Dendritic cell treated with granulocyte-macrophage colony-stimulating factor and Interleukin-4, amounts not matched to agents 40 ng/mL and 50 ng/mL, for 4 days (primary cell): ENCODE measurements at regions not wholly inside any gene's neighbourhood (a gene's known extent, or its start where the extent isn't known, plus 50 kb on each side); places are given as distances from the start of the nearest gene placed in this dataset.
"Not testable (repeated sequence)": the region's sequence is repeated elsewhere in the genome, so short reads cannot be mapped to it uniquely, and the experiment has no call there.

Experiments used
- H3K27ac Mint-ChIP-seq: one replicate; pipeline ENCODE4 v1.8.0; 2022; ENCODE audit warnings: mild to moderate bottlenecking, mixed read lengths
- H3K27me3 Mint-ChIP-seq: one replicate; pipeline ENCODE4 v1.8.0; 2022; ENCODE audit warnings: mild to moderate bottlenecking, mixed read lengths
- H3K36me3 Mint-ChIP-seq: one replicate; pipeline ENCODE4 v1.8.0; 2022; ENCODE audit warnings: low read depth, mixed read lengths
- H3K4me1 Mint-ChIP-seq: one replicate; pipeline ENCODE4 v1.8.0; 2022; ENCODE audit warnings: low read depth, mixed read lengths
- H3K4me3 Mint-ChIP-seq: one replicate; pipeline ENCODE4 v1.8.0; 2022; ENCODE audit warnings: mild to moderate bottlenecking, moderate library complexity, mixed read lengths
- H3K9me3 Mint-ChIP-seq: one replicate; pipeline ENCODE4 v1.8.0; 2022; ENCODE audit warnings: mixed read lengths
- intact Hi-C: fragments of 100-400 bp; cut with micrococcal nuclease; formaldehyde crosslinking; loops from one replicate; pipeline ENCODE4 v1.15.0; 2022

- Mint-ChIP-seq H3K27me3 (no peaks in the 10 kb centered on the region), H3K4me3 (no peak overlapping the region), H3K27ac (no peak overlapping the region), H3K9me3 (peaks cover 46% of the 10 kb centered on the region), H3K36me3 (no peaks in the 10 kb centered on the region), H3K4me1 (no peaks in the 10 kb centered on the region)
- intact Hi-C loops: no loop called here
These were observed 886.6 kb downstream of the TBL1XR1 start for GRCh38 chr3:176310641-176311040.

GRCh38 chr3:176302271-176302670, 895.0 kb downstream of the TBL1XR1 start:
- H3K27ac Mint-ChIP-seq: no peak overlapping the region
- no peaks in the 10 kb centered on the region for H3K27me3 Mint-ChIP-seq
- no peak overlapping the region for H3K4me3 Mint-ChIP-seq
- H3K9me3 Mint-ChIP-seq: peaks cover 8% of the 10 kb centered on the region
- no peaks in the 10 kb centered on the region for H3K36me3 Mint-ChIP-seq
- intact Hi-C loops: no loop called here
- H3K4me1 Mint-ChIP-seq: no peaks in the 10 kb centered on the region

DNA sequence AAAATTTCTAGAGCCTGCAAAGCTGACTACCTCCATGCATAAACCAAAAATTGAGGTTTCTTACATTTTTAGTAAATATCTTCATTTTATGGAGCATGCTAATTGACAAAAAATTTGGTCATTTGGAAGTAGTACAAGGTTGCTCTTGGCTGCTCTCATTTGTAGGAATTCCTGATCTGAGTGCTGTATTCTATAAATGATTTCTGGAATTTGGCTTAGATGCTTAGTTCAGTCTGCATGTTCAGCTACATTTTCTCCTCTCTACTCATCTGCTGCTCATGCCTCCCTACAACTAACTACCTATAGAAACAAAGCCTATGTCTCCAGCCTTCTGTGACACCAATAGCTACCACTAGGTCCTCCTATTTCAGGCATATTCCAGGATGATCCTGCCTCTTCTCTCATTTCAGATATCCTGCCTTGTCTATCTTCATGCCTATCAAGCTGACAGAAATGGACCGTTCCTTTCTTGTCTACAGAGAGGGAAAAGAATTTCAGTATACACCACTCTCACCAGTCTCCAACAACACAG, 901.1 kb downstream of the TBL1XR1 start:
- Mint-ChIP-seq H3K27me3 (no peaks in the 10 kb centered on the region), H3K9me3 (peaks cover 39% of the 10 kb centered on the region), H3K4me3 (no peak overlapping the region)

GRCh38 chr3:176293276-176293675, 904.0 kb downstream of the TBL1XR1 start:
- Mint-ChIP-seq H3K36me3 (no peaks in the 10 kb centered on the region), H3K4me3 (no peak overlapping the region), H3K9me3 (peaks cover 32% of the 10 kb centered on the region), H3K27ac (no peak overlapping the region), H3K4me1 (no peaks in the 10 kb centered on the region), H3K27me3 (no peaks in the 10 kb centered on the region)
- intact Hi-C loops: no loop called here

More for the DNA sequence above, 901.1 kb downstream of the TBL1XR1 start:
- Mint-ChIP-seq H3K4me1 (no peaks in the 10 kb centered on the region), H3K27ac (no peak overlapping the region), H3K36me3 (no peaks in the 10 kb centered on the region)
- intact Hi-C loops: no loop called here

GRCh38 chr3:176286476-176287085, 910.7 kb downstream of the TBL1XR1 start:
- H3K4me3 Mint-ChIP-seq: no peak overlapping the region
- H3K27me3 Mint-ChIP-seq: no peaks in the 10 kb centered on the region
- no peak overlapping the region for H3K27ac Mint-ChIP-seq
- peaks cover 2% of the 10 kb centered on the region for H3K9me3 Mint-ChIP-seq
- H3K36me3 Mint-ChIP-seq: no peaks in the 10 kb centered on the region
- H3K4me1 Mint-ChIP-seq: no peaks in the 10 kb centered on the region
- intact Hi-C loops: no loop called here

- Mint-ChIP-seq H3K36me3 (no peaks in the 10 kb centered on the region), H3K4me3 (no peak overlapping the region), H3K4me1 (no peaks in the 10 kb centered on the region), H3K27ac (no peak overlapping the region), H3K27me3 (no peaks in the 10 kb centered on the region), H3K9me3 (peaks cover 20% of the 10 kb centered on the region)
- intact Hi-C loops: no loop called here
These were observed 921.7 kb downstream of the TBL1XR1 start for GRCh38 chr3:176275538-176275937.

- no peak overlapping the region for H3K27ac Mint-ChIP-seq
- H3K9me3 Mint-ChIP-seq: peaks cover 25% of the 10 kb centered on the region
- H3K27me3 Mint-ChIP-seq: no peaks in the 10 kb centered on the region
- H3K4me1 Mint-ChIP-seq: no peaks in the 10 kb centered on the region
- H3K4me3 Mint-ChIP-seq: no peak overlapping the region
- no peaks in the 10 kb centered on the region for H3K36me3 Mint-ChIP-seq
- intact Hi-C loops: no loop called here
These were observed 922.2 kb downstream of the TBL1XR1 start for GRCh38 chr3:176275113-176275512.

DNA sequence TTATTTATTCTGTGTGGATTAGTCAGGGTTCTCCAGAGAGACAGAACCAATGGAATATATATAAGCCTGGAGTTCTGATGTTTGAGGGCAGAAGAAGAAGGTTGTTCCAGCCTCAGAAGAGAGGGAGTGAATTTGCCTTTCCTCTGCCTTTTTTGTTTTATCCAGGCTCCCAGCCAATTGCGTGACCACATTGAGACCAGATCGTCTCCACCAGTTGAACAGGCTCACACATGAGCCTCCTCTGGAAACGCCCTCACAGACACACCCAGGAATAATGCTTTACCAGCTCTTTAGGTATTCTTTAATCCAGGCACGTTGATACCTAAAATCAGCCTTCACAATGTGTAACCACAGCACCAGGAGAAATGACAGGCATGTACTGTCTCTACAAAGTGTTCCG, 923.1 kb downstream of the TBL1XR1 start:
- Mint-ChIP-seq H3K9me3 (peaks cover 34% of the 10 kb centered on the region), H3K36me3 (no peaks in the 10 kb centered on the region), H3K27ac (no peak overlapping the region), H3K4me3 (no peak overlapping the region), H3K4me1 (no peaks in the 10 kb centered on the region), H3K27me3 (no peaks in the 10 kb centered on the region)
- intact Hi-C loops: no loop called here

- intact Hi-C loops: no loop called here
- Mint-ChIP-seq H3K27ac (no peak overlapping the region), H3K27me3 (no peaks in the 10 kb centered on the region), H3K9me3 (peaks cover 62% of the 10 kb centered on the region), H3K4me1 (no peaks in the 10 kb centered on the region), H3K36me3 (no peaks in the 10 kb centered on the region), H3K4me3 (no peak overlapping the region)
These were observed 935.2 kb downstream of the TBL1XR1 start for GRCh38 chr3:176262071-176262470.

DNA sequence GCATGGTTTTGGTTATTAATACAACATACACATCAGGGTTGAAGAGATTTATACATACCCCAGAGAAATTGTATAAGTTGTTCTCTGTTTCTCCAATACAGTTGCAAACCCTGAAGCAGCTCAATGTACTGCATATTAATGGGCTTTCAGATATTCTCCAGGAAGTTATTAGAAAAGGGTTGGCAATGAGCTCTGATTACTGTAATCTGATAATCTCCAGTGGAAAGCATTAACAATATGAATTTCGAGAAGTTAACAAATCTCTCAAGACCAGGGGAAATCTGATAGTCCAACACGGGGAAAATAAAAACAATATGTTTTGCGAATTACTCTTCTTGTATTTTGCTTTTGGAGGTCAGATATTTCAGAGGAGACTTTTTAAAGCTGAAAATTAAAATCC, 950.1 kb downstream of the TBL1XR1 start:
- H3K36me3 Mint-ChIP-seq: no peaks in the 10 kb centered on the region
- no peak overlapping the region for H3K27ac Mint-ChIP-seq
- no peaks in the 10 kb centered on the region for H3K4me1 Mint-ChIP-seq
- H3K9me3 Mint-ChIP-seq: peaks cover 57% of the 10 kb centered on the region
- intact Hi-C loops: no loop called here
- no peaks in the 10 kb centered on the region for H3K27me3 Mint-ChIP-seq
- no peak overlapping the region for H3K4me3 Mint-ChIP-seq

- no peaks in the 10 kb centered on the region for H3K36me3 Mint-ChIP-seq
- intact Hi-C loops: no loop called here
- no peaks in the 10 kb centered on the region for H3K27me3 Mint-ChIP-seq
- no peak overlapping the region for H3K4me3 Mint-ChIP-seq
- H3K9me3 Mint-ChIP-seq: peaks cover 35% of the 10 kb centered on the region
- H3K27ac Mint-ChIP-seq: no peak overlapping the region
- H3K4me1 Mint-ChIP-seq: no peaks in the 10 kb centered on the region
These were observed 977.3 kb downstream of the TBL1XR1 start for GRCh38 chr3:176219970-176220369.

GRCh38 chr3:176214758-176215157, 982.5 kb downstream of the TBL1XR1 start:
- Mint-ChIP-seq H3K4me1 (no peaks in the 10 kb centered on the region), H3K27ac (no peak overlapping the region), H3K27me3 (no peaks in the 10 kb centered on the region), H3K36me3 (no peaks in the 10 kb centered on the region), H3K9me3 (peaks cover 45% of the 10 kb centered on the region), H3K4me3 (no peak overlapping the region)
- intact Hi-C loops: no loop called here

- H3K36me3 Mint-ChIP-seq, H3K27ac Mint-ChIP-seq, H3K4me3 Mint-ChIP-seq, H3K27me3 Mint-ChIP-seq, H3K4me1 Mint-ChIP-seq, intact Hi-C loops: not testable (repeated sequence)
- H3K9me3 Mint-ChIP-seq: peaks cover 36% of the 10 kb centered on the region
These were observed 984.0 kb downstream of the TBL1XR1 start for GRCh38 chr3:176213314-176213713.

DNA sequence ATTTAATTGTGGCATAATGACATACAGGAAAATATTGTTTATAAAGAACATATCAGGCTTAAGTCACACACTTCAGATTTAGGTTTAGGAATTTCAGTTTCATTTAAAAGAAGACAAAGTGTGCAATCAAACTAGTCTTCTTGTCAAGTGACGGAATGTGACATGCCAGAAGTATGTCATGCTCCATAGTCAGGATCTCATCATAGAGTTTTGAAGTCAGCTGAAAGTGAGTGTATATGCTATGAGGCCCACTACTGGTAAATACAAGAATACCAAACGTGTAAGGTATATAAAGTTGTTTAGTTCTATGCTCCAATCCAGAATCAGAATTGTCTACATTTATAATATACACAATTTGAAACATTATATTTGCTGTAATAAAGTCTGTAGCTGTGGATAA, 988.4 kb downstream of the TBL1XR1 start:
- Mint-ChIP-seq H3K4me3 (no peak overlapping the region), H3K9me3 (peaks cover 34% of the 10 kb centered on the region), H3K4me1 (no peaks in the 10 kb centered on the region), H3K36me3 (no peaks in the 10 kb centered on the region), H3K27me3 (no peaks in the 10 kb centered on the region), H3K27ac (no peak overlapping the region)
- intact Hi-C loops: no loop called here

GRCh38 chr3:176208283-176208682, 989.0 kb downstream of the TBL1XR1 start:
- peaks cover 38% of the 10 kb centered on the region for H3K9me3 Mint-ChIP-seq
- H3K27ac Mint-ChIP-seq: no peak overlapping the region
- no peaks in the 10 kb centered on the region for H3K27me3 Mint-ChIP-seq
- intact Hi-C loops: no loop called here
- H3K36me3 Mint-ChIP-seq: no peaks in the 10 kb centered on the region
- no peak overlapping the region for H3K4me3 Mint-ChIP-seq
- H3K4me1 Mint-ChIP-seq: no peaks in the 10 kb centered on the region
